HG03175 (cell line): ENCODE measurements at regions not wholly inside any gene's neighbourhood (a gene's known extent, or its start where the extent isn't known, plus 50 kb on each side); places are given as distances from the start of the nearest gene placed in this dataset.
"Not testable (repeated sequence)": the region's sequence is repeated elsewhere in the genome, so short reads cannot be mapped to it uniquely, and the experiment has no call there.

ENCODE experiments used
- ATAC-seq: cut with Tn5 transposase; IDR thresholded peaks from one replicate; pipeline ENCODE4 v1.9.1; 2021; ENCODE audit warnings: mild to moderate bottlenecking, moderate library complexity; ENCODE audit not compliant: unreplicated experiment

GRCh38 chr1:67482733-67483482, 52.7 kb upstream of the SERBP1 start:
- no peak for ATAC-seq

- no peak for ATAC-seq
Measured at GRCh38 chr1:67484492-67484891, 54.3 kb upstream of the SERBP1 start.

DNA sequence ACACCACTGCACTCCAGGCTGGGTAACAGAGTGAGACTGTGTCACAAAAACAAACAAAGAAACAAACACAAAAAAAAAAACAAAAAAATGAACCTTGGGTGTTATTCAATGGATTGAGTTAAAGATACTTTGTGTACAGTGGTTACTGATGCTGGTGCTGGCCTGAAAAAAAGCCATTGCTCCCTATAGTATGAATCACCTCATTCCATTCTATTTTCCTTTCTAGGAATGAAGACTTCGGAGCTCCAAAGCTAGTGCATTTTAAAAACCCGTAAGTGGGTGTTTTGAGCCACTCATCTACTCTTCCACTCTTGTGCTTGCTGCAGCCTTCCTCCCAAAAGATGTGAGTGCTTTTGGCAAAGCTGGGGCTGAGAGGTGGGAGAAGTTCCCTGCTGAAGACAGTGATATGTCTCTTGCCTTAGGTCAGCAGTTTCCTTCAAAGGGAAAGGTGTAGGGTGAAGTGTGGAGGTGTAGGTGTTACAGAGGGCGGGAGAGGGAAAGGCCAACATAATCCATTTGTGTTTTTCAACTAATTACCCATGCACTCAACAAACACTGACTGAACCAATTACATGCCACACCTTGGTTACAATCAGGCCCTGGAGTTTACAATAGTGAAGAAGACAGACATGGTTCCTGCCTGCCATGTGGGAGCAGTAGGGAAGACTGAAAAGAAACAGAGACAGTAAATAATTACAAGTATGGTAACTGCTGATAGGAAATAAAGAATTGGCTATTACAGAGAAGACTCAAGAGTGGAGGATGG, 55.0 kb upstream of the SERBP1 start:
- ATAC-seq, result no peak

DNA sequence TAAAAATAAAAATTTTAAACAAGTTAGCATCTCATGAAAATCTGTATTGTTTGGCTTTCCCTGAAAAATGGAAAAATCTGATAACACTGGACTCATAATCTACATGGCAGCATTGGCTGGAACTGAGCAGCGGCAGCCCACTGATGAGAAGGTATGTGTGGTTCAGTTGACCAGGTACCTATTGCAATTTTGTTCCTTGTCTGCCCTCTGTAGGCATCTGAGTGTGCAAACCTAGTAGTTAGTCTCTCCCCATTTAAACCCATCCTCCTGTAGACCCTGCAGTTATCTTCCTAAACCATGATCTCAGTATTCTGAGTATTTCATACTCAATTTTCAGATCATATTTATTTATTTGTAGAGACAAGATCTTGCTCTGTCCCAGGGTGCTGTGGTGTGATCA, 59.4 kb upstream of the SERBP1 start:
- ATAC-seq, result peak; percentile 68

DNA sequence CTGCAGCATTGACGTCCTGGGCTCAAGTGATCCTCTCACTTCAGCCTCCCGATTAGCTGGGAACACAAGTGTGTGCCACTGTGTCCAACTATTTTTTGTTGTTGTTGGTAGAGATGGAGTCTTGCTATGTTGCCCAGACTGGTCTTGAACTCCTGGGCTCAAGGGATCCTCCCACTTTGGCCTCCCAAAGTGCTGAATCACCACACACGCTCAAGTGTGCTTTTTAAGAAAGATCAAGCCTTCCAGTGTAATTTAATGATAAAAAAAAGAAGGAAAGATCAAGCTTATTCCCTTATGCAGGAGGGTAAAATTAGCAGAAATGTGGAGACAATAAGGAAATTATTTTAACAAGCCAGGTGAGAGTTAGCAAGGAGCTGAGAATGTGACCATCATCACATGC, 61.1 kb upstream of the SERBP1 start:
- no peak for ATAC-seq

- no peak for ATAC-seq
Measured at GRCh38 chr1:67493148-67493547, 62.9 kb upstream of the SERBP1 start.

DNA sequence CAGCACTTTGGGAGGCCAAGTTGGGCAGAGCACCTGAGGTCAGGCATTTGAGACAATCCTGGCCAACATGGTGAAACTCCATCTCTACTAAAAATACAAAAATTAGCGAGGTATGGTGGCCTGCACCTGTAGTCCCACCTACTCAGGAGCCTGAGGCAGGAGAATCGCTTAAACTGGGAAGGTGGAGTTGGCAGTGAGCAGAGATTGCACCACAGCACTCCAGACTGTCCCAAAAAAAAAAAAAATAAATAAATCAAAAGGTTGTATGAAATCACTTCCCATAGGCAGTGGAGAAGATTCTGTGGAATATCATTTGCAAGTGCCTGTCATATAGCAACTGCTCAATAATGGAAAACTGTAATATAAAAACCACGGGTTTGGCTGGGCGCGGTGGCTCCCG, 65.1 kb upstream of the SERBP1 start:
- no peak for ATAC-seq

DNA sequence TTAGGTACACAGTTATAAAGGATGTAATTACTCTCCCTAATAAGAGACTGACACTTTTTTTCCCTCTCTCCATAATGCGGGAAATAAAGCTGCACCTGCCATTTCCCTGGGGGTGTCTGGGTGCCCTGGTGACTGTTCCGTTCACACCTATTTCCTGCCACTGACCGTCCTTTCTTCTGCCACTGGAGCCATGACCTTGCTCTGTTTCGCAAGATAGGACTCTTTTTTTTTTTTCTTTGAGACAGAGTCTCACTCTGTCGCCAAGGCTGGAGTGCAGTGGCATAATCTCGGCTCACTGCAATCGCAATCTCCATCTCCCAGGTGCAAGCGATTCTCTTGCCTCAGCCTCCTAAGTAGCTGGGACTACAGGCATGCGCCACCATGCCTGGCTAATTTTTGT, 66.1 kb upstream of the SERBP1 start:
- ATAC-seq, result no peak

DNA sequence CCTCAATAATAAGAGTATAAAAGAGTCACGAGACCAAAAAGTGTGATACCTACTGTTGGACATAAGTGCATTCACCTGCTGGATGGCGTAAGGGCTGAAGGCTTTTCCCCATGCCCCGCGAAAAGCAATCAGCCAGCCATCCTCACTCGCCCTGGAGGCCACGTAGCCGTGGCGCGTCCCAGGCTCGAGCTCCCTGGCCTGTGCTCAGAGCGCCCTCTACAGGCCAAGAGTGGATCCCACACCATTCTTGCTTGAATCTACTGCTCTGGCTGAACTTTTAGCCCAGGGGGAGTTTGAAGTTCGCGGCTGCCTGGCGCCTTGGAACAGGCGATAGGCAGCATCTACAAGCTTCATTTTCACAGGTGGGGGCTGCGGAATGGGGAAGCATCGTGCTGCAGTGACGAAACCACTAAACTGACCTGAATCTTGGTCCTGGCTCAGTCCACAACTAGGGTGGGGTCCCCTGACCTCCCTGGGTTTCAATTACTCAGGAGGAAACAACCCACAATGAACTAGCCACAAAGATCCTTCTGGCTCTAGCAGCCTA, 70.3 kb upstream of the SERBP1 start:
- peak; percentile 99 for ATAC-seq

GRCh38 chr1:67503974-67504373, 73.8 kb upstream of the SERBP1 start:
- no peak for ATAC-seq

DNA sequence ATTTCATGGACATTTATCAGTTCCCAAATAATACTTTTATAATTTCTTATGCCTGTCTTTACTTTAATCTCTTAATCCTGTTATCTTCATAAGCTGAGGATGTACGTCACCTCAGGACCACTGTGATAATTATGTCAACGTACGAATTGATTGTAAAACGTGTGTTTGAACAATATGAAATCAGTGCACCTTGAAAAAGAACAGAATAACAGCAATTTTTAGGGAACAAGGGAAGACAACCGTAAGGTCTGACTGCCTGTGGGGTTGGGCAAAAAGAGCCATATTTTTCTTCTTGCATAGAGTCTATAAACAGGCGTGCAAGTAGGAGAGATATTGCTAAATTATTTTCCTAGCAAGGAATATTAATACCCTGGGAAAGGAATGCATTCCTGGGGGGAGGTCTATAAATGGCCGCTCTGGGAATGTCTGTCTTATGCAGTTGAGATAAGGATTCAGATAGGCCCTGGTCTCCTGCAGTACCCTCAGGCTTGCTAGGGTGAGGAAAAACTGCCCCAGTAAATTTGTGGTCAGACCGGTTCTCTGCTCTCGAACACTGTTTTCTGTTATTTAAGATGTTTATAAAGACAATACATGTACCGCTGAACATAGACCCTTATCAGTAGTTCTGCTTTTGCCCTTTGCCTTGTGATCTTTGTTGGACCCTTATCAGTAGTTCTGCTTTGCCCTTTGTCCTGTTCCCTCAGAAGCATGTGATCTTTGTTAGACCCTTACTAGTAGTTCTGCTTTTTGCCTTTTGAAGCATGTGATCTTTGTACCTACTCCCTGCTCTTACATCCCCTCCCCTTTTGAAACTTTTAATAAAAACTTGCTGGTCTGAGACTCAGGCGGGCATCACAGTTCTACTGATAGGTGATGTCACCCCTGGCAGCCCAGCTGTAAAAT, 83.4 kb upstream of the SERBP1 start:
- ATAC-seq, result not testable (repeated sequence)

DNA sequence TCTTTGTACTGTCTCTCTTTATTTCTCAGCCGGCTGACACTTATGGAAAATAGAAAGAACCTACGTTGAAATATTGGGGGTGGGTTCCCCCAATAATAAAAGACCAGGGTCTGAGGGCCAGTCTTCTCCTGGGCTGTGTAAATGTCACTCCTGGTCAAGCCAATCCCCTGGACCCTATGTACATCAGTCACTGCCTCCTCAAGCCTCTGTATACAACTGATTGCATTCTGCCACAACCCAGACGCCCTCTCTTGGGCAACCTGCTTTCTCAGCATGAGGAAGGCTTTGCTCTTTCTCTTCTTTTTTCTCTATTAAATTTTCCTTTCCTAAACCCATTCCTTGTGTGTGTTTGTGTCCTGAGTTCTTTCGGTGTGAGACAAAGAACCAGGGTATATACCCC, 84.1 kb upstream of the SERBP1 start:
- ATAC-seq, result no peak

GRCh38 chr1:67514786-67515185, 84.6 kb upstream of the SERBP1 start:
- no peak for ATAC-seq

GRCh38 chr1:67515324-67516080, 85.3 kb upstream of the SERBP1 start:
- no peak for ATAC-seq

DNA sequence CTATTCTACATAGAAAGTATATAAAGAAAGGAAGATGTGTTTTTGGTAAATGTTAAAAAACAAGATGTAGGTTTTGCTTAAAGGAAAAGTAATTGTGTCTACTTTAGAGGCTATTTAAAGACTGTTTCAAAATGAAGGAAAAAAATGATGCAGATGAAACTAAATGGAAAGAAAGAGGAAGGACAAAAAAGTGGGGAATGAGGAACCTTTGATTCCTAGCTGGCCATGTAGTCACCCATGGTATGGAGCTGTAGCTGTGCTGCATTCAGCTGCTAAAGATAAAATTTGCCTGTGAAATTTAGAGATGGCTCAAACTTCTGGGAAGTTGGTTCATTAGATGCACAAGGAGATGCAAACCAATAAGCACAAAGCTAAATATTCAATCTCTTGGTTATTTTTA, 86.8 kb upstream of the SERBP1 start:
- no peak for ATAC-seq

GRCh38 chr1:67522001-67522441, 91.8 kb upstream of the SERBP1 start:
- no peak for ATAC-seq

DNA sequence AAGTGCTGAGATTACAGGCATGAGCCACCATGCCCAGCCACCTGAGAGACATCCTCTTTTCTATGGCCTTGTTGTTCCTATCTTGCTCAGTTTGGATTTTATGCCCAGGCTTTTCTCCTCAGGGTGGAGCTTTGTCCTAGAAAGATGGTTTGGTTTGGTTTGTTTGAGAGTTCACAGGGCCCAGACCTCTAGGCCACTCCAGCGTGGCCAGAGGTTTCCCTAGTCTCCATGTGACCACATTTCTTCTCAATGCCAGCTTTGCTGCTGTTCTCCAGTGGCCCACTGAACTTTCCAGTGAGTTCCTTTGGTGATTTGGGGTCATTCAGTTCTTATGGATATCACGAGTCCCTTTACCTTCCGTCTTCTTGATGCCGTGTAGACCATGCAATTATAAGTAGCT, 92.6 kb upstream of the SERBP1 start:
- no peak for ATAC-seq

- ATAC-seq, result no peak
Measured at GRCh38 chr1:67524143-67525052, 94.2 kb upstream of the SERBP1 start.

DNA sequence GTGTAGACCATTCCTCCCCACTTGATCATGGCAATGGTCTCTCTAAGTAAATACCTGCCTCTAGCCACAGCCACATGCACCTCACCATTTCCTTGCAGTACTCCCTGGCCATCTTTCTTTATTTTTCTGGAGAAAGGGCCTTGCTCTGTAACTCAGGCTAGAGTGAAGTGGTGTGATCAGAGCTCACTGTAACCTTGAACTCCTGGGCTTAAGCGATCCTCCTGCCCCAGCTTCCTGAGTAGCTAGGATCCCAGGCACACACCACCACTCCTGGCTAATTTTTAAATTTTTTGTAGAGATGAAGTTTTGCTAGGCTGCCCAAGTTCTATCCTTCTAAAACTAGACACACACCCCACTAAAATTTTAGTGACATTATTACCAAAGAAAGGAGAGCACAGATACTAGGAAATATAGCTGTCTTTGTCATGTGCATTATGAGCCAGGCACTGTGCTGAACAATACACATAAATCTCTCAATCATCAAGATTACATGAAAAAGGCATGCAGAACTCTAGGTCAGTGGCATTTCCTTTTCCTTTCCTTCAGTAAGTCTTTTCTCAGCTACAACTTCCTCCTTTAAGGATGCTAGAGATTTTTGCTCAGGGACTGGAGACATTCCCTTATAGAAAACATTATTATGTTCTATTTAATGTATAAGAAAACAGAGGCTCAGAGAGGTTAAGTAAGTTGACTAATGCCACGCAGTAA, 95.0 kb upstream of the SERBP1 start:
- ATAC-seq, result no peak
